A673 (cell line): ENCODE measurements at regions not wholly inside any gene's neighbourhood (a gene's known extent, or its start where the extent isn't known, plus 50 kb on each side); places are given as distances from the start of the nearest gene placed in this dataset.
A peak's percentile ranks its signal among the peaks of the same experiment; 100 is the strongest.

ENCODE experiments used
- BruUV-seq: library from RNA; stranded (reverse); fragments of 400-500 nt; replicated peaks from 2 replicates; lab custom pipeline; 2021; lab: Mats Ljungman, UMichigan
- CTCF ChIA-PET: fragments of 300-600 bp; sonication (Branson Sonifier 250); formaldehyde crosslinking; loops from one replicate; lab custom pipeline; 2022; ENCODE audit warnings: antibody characterized with exemption; lab: Charles Lee
- POLR2A ChIA-PET: fragments of 300-600 bp; sonication (Branson Sonifier 250); formaldehyde crosslinking; loops from one replicate; lab custom pipeline; 2022; ENCODE audit warnings: antibody characterized with exemption; ENCODE audit not compliant: low non-redundant PET; lab: Charles Lee
- DNase-seq: peaks from one replicate; pipeline ENCODE4 v3.0.0-alpha.2; 2015; ENCODE audit warnings: low spot score
- H3K27ac ChIP-seq: fragments of 200-600 bp; sonication (generic); 2 replicates; pipeline ENCODE4 v1.5.1; 2016; ENCODE audit warnings: mixed run types, low read depth, mild to moderate bottlenecking, mixed read lengths, antibody characterized with exemption, low read length; ENCODE audit not compliant: poor library complexity, severe bottlenecking
- H3K27me3 ChIP-seq: fragments of 200-600 bp; sonication (generic); replicated peaks from 2 replicates; pipeline ENCODE4 v1.6.1; 2017; ENCODE audit warnings: mixed run types, low read depth, mild to moderate bottlenecking, mixed read lengths, antibody characterized with exemption, low read length; ENCODE audit not compliant: insufficient read depth, poor library complexity
- H3K36me3 ChIP-seq: fragments of 200-600 bp; sonication (generic); 2 replicates; pipeline ENCODE4 v1.6.1; 2016; ENCODE audit warnings: mixed run types, mild to moderate bottlenecking, mixed read lengths, antibody characterized with exemption, low read length; ENCODE audit not compliant: insufficient read depth, poor library complexity, severe bottlenecking
- H3K4me1 ChIP-seq: fragments of 200-600 bp; sonication (generic); 2 replicates; pipeline ENCODE4 v1.6.1; 2017; ENCODE audit warnings: mixed run types, mild to moderate bottlenecking, mixed read lengths, antibody characterized with exemption, low read length; ENCODE audit not compliant: insufficient read depth, poor library complexity, severe bottlenecking
- H3K4me3 ChIP-seq: fragments of 200-600 bp; sonication (generic); 2 replicates; pipeline ENCODE4 v1.5.1; 2016; ENCODE audit warnings: low read depth, mixed run types, mild to moderate bottlenecking, mixed read lengths, low read length; ENCODE audit not compliant: poor library complexity, severe bottlenecking
- H3K9me3 ChIP-seq: fragments of 200-600 bp; sonication (generic); 2 replicates; pipeline ENCODE4 v1.6.1; 2016; ENCODE audit warnings: mixed run types, low read depth, mild to moderate bottlenecking, mixed read lengths, antibody characterized with exemption, low read length; ENCODE audit not compliant: poor library complexity, severe bottlenecking
- EZH2 ChIP-seq: fragments of 200-600 bp; sonication (generic); IDR thresholded peaks from 2 replicates; pipeline ENCODE4 v1.6.1; 2017; ENCODE audit warnings: borderline replicate concordance, low read depth, mild to moderate bottlenecking, mixed read lengths, antibody characterized with exemption, low read length; ENCODE audit not compliant: poor library complexity, severe bottlenecking
- intact Hi-C: fragments of 100-400 bp; cut with micrococcal nuclease; formaldehyde crosslinking; loops from one replicate; pipeline ENCODE4 v1.10.0; 2022; ENCODE audit not compliant: unreplicated experiment
- TF ChIP-seq, protein P1 (sequence below): fragments of 300-800, 200-600 bp; sonication (generic); conservative IDR thresholded peaks from 2 replicates; pipeline ENCODE4 v1.5.1; 2017; ENCODE audit warnings: low read depth, mild to moderate bottlenecking, antibody characterized with exemption, low read length, moderate library complexity, mixed read lengths

- no peaks in the 10 kb centered on the region for H3K27me3 ChIP-seq
- intact Hi-C loops, result no loop called here
- DNase-seq, result no peak
- H3K27ac ChIP-seq, result peak overlapping the region; percentile 57
- BruUV-seq, result no TSS peak
- H3K4me3 ChIP-seq, result no peak overlapping the region
- H3K4me1 ChIP-seq, result peaks cover 35% of the 10 kb centered on the region
- no peaks in the 10 kb centered on the region for H3K9me3 ChIP-seq
- ChIA-PET POLR2A (no interaction called here), CTCF (no interaction called here)
- TF ChIP-seq, protein P1, sequence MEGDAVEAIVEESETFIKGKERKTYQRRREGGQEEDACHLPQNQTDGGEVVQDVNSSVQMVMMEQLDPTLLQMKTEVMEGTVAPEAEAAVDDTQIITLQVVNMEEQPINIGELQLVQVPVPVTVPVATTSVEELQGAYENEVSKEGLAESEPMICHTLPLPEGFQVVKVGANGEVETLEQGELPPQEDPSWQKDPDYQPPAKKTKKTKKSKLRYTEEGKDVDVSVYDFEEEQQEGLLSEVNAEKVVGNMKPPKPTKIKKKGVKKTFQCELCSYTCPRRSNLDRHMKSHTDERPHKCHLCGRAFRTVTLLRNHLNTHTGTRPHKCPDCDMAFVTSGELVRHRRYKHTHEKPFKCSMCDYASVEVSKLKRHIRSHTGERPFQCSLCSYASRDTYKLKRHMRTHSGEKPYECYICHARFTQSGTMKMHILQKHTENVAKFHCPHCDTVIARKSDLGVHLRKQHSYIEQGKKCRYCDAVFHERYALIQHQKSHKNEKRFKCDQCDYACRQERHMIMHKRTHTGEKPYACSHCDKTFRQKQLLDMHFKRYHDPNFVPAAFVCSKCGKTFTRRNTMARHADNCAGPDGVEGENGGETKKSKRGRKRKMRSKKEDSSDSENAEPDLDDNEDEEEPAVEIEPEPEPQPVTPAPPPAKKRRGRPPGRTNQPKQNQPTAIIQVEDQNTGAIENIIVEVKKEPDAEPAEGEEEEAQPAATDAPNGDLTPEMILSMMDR, result no peak
- TF ChIP-seq EZH2, result no peak
- H3K36me3 ChIP-seq, result no peaks in the 10 kb centered on the region
Observed at GRCh38 chr6:14817074-14817473, 428.8 kb upstream of the JARID2 start.

GRCh38 chr6:14818422-14818884, 427.4 kb upstream of the JARID2 start:
- no peak for TF ChIP-seq EZH2
- TF ChIP-seq, protein P1, result no peak
- H3K9me3 ChIP-seq, result no peaks in the 10 kb centered on the region
- ChIA-PET CTCF (no interaction called here), POLR2A (interaction anchor here (0.5 kb wide), 1 partner anchor 180 kb away, joined by 3 read pairs; no protein-coding TSS in a partner anchor)
- no peak overlapping the region for H3K27ac ChIP-seq
- no peaks in the 10 kb centered on the region for H3K27me3 ChIP-seq
- peaks cover 48% of the 10 kb centered on the region for H3K4me1 ChIP-seq
- no peak for DNase-seq
- intact Hi-C loops, result no loop called here
- no peak overlapping the region for H3K4me3 ChIP-seq
- BruUV-seq, result no TSS peak
- no peaks in the 10 kb centered on the region for H3K36me3 ChIP-seq

GRCh38 chr6:14819001-14819400, 426.9 kb upstream of the JARID2 start:
- Histone ChIP-seq H3K9me3 (no peaks in the 10 kb centered on the region), H3K4me1 (peaks cover 48% of the 10 kb centered on the region), H3K27ac (no peak overlapping the region), H3K4me3 (no peak overlapping the region), H3K36me3 (no peaks in the 10 kb centered on the region), H3K27me3 (no peaks in the 10 kb centered on the region)
- BruUV-seq, result no TSS peak
- TF ChIP-seq EZH2, result no peak
- TF ChIP-seq, protein P1, result no peak
- CTCF ChIA-PET, result no interaction called here
- intact Hi-C loops, result no loop called here
- DNase-seq, result no peak
- POLR2A ChIA-PET, result no interaction called here
